GM23338 (cell line): ENCODE measurements at regions not wholly inside any gene's neighbourhood (a gene's known extent, or its start where the extent isn't known, plus 50 kb on each side); places are given as distances from the start of the nearest gene placed in this dataset.
A peak's percentile ranks its signal among the peaks of the same experiment; 100 is the strongest.

Experiments used
- ATAC-seq: fragments of 200-7000 bp; cut with Tn5 transposase; 3 replicates; pipeline ENCODE4 v1.9.1; 2020
- DNase-seq: peaks from one replicate; pipeline ENCODE4 v3.0.0-alpha.2; 2015; ENCODE audit warnings: low spot score
- H2AFZ ChIP-seq: fragments of 200-600 bp; sonication (generic); 2 replicates; pipeline ENCODE4 v1.8.0; 2016; ENCODE audit warnings: antibody characterized with exemption, mild to moderate bottlenecking, moderate library complexity
- H3F3A ChIP-seq: fragments of 200-600 bp; sonication (generic); replicated peaks from 2 replicates; pipeline ENCODE4 v1.8.0; 2017; ENCODE audit warnings: antibody characterized with exemption, mixed run types, low read depth
- H3K27ac ChIP-seq: fragments of 200-600 bp; sonication (generic); 2 replicates; pipeline ENCODE4 v1.6.1; 2016; ENCODE audit warnings: low read depth
- H3K27me3 ChIP-seq: fragments of 200-600 bp; sonication (generic); 2 replicates; pipeline ENCODE4 v1.8.0; 2016; ENCODE audit warnings: mild to moderate bottlenecking, mixed run types, moderate library complexity; ENCODE audit not compliant: insufficient read depth
- H3K36me3 ChIP-seq: fragments of 200-600 bp; sonication (generic); 2 replicates; pipeline ENCODE4 v1.8.0; 2016; ENCODE audit warnings: mild to moderate bottlenecking; ENCODE audit not compliant: insufficient read depth
- H3K4me1 ChIP-seq: fragments of 200-600 bp; sonication (generic); 2 replicates; pipeline ENCODE4 v1.8.0; 2016; ENCODE audit warnings: mild to moderate bottlenecking, moderate library complexity; ENCODE audit not compliant: insufficient read depth
- H3K4me2 ChIP-seq: fragments of 200-600 bp; sonication (generic); 2 replicates; pipeline ENCODE4 v1.7.1; 2017; ENCODE audit warnings: mixed run types
- H3K4me3 ChIP-seq: fragments of 200-600 bp; sonication (generic); 2 replicates; pipeline ENCODE4 v1.6.1; 2016; ENCODE audit warnings: mixed run types
- H3K79me2 ChIP-seq: fragments of 200-600 bp; sonication (generic); replicated peaks from 2 replicates; pipeline ENCODE4 v1.8.0; 2017; ENCODE audit warnings: mild to moderate bottlenecking; ENCODE audit not compliant: insufficient read depth
- H3K9me2 ChIP-seq: fragments of 200-600 bp; sonication (generic); 2 replicates; pipeline ENCODE4 v1.8.0; 2017; ENCODE audit not compliant: insufficient read depth
- H4K20me1 ChIP-seq: fragments of 200-600 bp; sonication (generic); replicated peaks from 2 replicates; pipeline ENCODE4 v1.8.0; 2017; ENCODE audit warnings: mild to moderate bottlenecking; ENCODE audit not compliant: insufficient read depth
- H3K27ac Mint-ChIP-seq: 2 replicates; pipeline ENCODE4 v1.8.0; 2020; ENCODE audit warnings: inconsistent platforms, mild to moderate bottlenecking, moderate library complexity, mixed read lengths
- H3K27me3 Mint-ChIP-seq: 3 replicates; pipeline ENCODE4 v1.8.0; 2022; ENCODE audit warnings: low read depth, mild to moderate bottlenecking, moderate library complexity, mixed read lengths, inconsistent platforms; ENCODE audit not compliant: insufficient read depth, poor library complexity
- H3K36me3 Mint-ChIP-seq: 3 replicates; pipeline ENCODE4 v1.8.0; 2021; ENCODE audit warnings: low read depth, mild to moderate bottlenecking, inconsistent platforms, moderate library complexity, mixed read lengths
- H3K4me1 Mint-ChIP-seq: 3 replicates; pipeline ENCODE4 v1.8.0; 2020; ENCODE audit warnings: mild to moderate bottlenecking, inconsistent platforms, mixed read lengths
- H3K4me3 Mint-ChIP-seq: 3 replicates; pipeline ENCODE4 v1.8.0; 2021; ENCODE audit warnings: moderate library complexity, mild to moderate bottlenecking, inconsistent platforms, mixed read lengths
- H3K9me3 Mint-ChIP-seq: 3 replicates; pipeline ENCODE4 v1.8.0; 2020; ENCODE audit warnings: moderate library complexity, mild to moderate bottlenecking, inconsistent platforms, mixed read lengths
- EZH2 ChIP-seq: fragments of 200-600 bp; sonication (generic); IDR thresholded peaks from one replicate; pipeline ENCODE4 v1.8.0; 2017; ENCODE audit warnings: antibody characterized with exemption, mild to moderate bottlenecking, low read depth; ENCODE audit not compliant: unreplicated experiment
- JUNB ChIP-seq: IDR thresholded peaks from one replicate; pipeline ENCODE4 v1.6.1; 2016; ENCODE audit warnings: antibody characterized with exemption; ENCODE audit not compliant: unreplicated experiment
- NANOG ChIP-seq: IDR thresholded peaks from 2 replicates; pipeline ENCODE4 v1.6.1; 2016; ENCODE audit warnings: antibody characterized with exemption, borderline replicate concordance
- STAT1 ChIP-seq: IDR thresholded peaks from one replicate; pipeline ENCODE4 v1.6.1; 2016; ENCODE audit warnings: antibody characterized with exemption; ENCODE audit not compliant: unreplicated experiment
- ZNF114 ChIP-seq: fragments of 250-450 bp; sonication (Bioruptor Pico); IDR thresholded peaks from 2 replicates; pipeline ENCODE4 v1.5.0; 2020; ENCODE audit warnings: mild to moderate bottlenecking, moderate library complexity
- ZNF331 ChIP-seq: fragments of 250-450 bp; sonication (Bioruptor Pico); IDR thresholded peaks from 2 replicates; pipeline ENCODE4 v1.5.0; 2020; ENCODE audit warnings: low read depth, mild to moderate bottlenecking, moderate library complexity
- TF ChIP-seq, protein P1 (sequence below), 2 experiments: fragments of 200-600 bp in 1 of 2; sonication (generic) in 1 of 2; conservative IDR thresholded peaks; 2 replicates each; pipeline versions ENCODE4 v1.5.1 to v1.6.1; 2016 to 2017; ENCODE audit warnings: antibody characterized with exemption in 2 of 2, low read depth in 2 of 2, mild to moderate bottlenecking in 2 of 2, moderate library complexity in 1 of 2

DNA sequence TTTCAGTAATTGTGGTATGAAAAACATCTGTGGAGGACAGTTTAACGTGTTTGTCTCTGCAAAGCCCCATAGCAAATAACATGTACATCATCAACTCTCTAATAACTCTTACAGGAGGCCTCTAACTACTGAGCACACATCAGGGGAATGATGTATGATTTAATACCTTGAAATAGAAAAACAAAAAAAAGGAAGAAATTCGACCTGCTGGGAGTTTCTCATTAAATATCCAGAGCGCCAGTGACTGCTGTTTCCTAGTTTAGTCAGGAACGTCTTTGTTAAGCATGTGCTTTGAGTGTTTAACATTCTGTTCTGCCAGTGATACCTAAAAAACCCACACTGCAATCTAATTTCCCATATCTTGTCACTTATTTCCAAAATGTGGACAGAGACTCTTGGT lies 235.4 kb downstream of the PCDH20 start (continued):
- TF ChIP-seq EZH2 (no peak), JUNB (no peak), NANOG (no peak), STAT1 (no peak), ZNF114 (CRISPR knock-in tag) (no peak)

DNA sequence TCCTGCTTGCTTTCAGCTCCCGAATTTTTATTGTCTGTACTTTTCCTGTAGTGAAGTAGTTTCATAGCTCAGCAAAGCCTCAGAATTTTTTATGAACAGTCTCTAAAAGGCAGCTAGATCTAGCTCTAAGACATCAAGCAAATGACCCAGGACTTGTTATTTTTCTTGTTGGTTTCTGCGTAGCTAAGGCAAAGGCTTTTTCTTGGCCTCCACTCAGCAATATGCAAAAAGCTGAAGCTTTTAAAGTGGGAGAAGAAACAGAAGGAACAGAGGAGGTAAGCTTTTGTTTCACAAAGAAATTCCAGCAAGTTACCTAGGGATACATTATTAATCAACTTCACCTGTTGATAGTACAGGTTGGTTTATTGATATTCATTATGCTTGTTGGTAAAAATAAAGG lies 235.9 kb downstream of the PCDH20 start:
- Histone ChIP-seq H3K79me2 (no peaks in the 10 kb centered on the region), H3K4me3 (peak overlapping the region; percentile 5), H2AFZ (peak overlapping the region; percentile 38; the same call in 1 of the 2 replicates), H3K9me2 (no peaks in the 10 kb centered on the region), H4K20me1 (no peaks in the 10 kb centered on the region), H3K27me3 (no peaks in the 10 kb centered on the region), H3K4me2 (peak overlapping the region; percentile 66), H3F3A (no peaks in the 10 kb centered on the region), H3K4me1 (peaks cover 52% of the 10 kb centered on the region), H3K27ac (peak overlapping the region; percentile 75), H3K36me3 (no peaks in the 10 kb centered on the region)
- Mint-ChIP-seq H3K27ac (peak overlapping the region; percentile 92), H3K4me3 (peak overlapping the region; percentile 44), H3K9me3 (peaks cover 3% of the 10 kb centered on the region; the same call in 2 of the 3 replicates), H3K27me3 (no peaks in the 10 kb centered on the region), H3K36me3 (peaks cover 10% of the 10 kb centered on the region; the same call in 2 of the 3 replicates), H3K4me1 (peaks cover 51% of the 10 kb centered on the region)
- ATAC-seq (peak; percentile 44), DNase-seq (peak; percentile 40)
- no peak for TF ChIP-seq ZNF114 (CRISPR knock-in tag)
- TF ChIP-seq NANOG = peak; percentile 16; the same call in 1 of the 2 replicates

DNA sequence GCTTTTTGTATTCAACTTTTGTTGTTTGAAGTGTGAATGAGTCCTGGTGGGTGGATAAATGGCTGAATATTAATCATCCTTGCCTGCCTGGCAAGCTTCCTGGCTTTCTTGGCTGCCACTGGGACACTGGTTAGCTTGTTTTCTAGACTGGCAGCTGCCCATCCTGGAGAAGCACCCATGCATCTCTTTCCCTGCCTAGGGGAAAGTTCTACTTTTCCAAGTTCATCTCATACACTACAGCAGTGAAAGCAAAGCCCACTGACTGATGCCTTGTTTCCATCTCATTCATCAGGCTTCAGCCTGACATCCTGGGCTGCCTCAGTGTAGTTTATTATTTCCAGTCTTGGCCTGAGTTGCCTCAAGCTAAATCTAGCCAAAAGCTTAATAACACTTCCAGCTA lies 244.8 kb downstream of the PCDH20 start:
- DNase-seq (no peak), ATAC-seq (no peak)
- Histone ChIP-seq H3F3A (no peaks in the 10 kb centered on the region), H3K27ac (no peak overlapping the region), H3K4me3 (no peak overlapping the region), H3K79me2 (no peaks in the 10 kb centered on the region), H4K20me1 (no peaks in the 10 kb centered on the region), H3K4me1 (peaks cover 1% of the 10 kb centered on the region), H3K36me3 (no peaks in the 10 kb centered on the region), H3K27me3 (no peaks in the 10 kb centered on the region), H3K9me2 (no peaks in the 10 kb centered on the region), H3K4me2 (no peak overlapping the region), H2AFZ (no peak overlapping the region)
- Mint-ChIP-seq H3K36me3 (peaks cover 17% of the 10 kb centered on the region; the same call in 2 of the 3 replicates), H3K27ac (no peak overlapping the region), H3K9me3 (peaks cover 4% of the 10 kb centered on the region; the same call in 1 of the 3 replicates), H3K4me1 (peaks cover 4% of the 10 kb centered on the region), H3K27me3 (peaks cover 3% of the 10 kb centered on the region), H3K4me3 (no peak overlapping the region)
- TF ChIP-seq NANOG (no peak), ZNF331 (no peak), JUNB (no peak), ZNF114 (CRISPR knock-in tag) (no peak), EZH2 (no peak)
- TF ChIP-seq, protein P1, sequence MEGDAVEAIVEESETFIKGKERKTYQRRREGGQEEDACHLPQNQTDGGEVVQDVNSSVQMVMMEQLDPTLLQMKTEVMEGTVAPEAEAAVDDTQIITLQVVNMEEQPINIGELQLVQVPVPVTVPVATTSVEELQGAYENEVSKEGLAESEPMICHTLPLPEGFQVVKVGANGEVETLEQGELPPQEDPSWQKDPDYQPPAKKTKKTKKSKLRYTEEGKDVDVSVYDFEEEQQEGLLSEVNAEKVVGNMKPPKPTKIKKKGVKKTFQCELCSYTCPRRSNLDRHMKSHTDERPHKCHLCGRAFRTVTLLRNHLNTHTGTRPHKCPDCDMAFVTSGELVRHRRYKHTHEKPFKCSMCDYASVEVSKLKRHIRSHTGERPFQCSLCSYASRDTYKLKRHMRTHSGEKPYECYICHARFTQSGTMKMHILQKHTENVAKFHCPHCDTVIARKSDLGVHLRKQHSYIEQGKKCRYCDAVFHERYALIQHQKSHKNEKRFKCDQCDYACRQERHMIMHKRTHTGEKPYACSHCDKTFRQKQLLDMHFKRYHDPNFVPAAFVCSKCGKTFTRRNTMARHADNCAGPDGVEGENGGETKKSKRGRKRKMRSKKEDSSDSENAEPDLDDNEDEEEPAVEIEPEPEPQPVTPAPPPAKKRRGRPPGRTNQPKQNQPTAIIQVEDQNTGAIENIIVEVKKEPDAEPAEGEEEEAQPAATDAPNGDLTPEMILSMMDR (conservative IDR thresholded peaks at IDR 0.05; ENCODE audit: low read depth in 2 of 2) = no peak
